HUDEP-2 (cell line): ENCODE measurements at regions not wholly inside any gene's neighbourhood (a gene's known extent, or its start where the extent isn't known, plus 50 kb on each side); places are given as distances from the start of the nearest gene placed in this dataset.
"Not testable (repeated sequence)": the region's sequence is repeated elsewhere in the genome, so short reads cannot be mapped to it uniquely, and the experiment has no call there.

Source experiments
- DNase-seq, 76 experiments: peaks; one replicate each; lab custom pipeline; 2025; ENCODE audit not compliant: unreplicated experiment in 76 of 76; lab: John Stamatoyannopoulos, UW

DNA sequence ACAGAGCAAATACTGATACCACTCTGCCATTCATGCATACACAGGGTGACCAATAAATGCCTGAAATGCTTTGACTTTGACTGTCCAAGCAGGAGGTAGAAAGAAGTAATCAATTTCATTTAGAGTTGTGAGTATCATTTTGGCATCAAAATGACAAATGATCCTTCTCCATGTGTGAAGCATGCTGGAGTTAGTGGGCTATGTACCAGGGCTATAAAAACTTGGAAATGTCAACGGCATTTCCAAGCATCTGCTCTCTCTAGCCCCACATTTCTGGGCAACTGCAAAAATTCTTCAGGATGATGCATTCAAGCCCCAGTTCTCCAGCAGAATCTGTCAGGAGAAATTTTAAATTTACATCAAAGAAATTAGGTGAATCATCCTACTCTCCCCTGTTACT is 208.4 kb upstream of the PTBP2 start:
- DNase-seq: no peak

DNA sequence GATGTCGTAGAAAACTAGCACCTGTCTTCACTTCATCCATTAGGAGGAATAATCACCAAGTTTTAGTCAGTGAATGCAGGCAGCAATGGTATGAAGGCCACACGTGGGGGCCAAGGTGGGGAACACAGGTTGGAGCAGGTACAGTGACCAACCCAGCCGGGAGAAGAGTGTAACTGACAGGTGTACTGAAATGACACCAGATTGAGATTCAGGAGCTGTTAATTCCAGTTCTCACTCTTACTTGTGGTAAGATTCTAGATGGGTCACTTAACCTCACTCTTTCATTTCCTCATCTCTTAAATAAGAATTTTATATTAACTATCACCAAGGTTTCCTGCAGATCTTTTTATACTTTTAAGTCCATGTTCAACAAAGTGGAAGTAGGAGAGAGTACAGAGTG is 206.2 kb upstream of the PTBP2 start:
- DNase-seq: no peak

DNA sequence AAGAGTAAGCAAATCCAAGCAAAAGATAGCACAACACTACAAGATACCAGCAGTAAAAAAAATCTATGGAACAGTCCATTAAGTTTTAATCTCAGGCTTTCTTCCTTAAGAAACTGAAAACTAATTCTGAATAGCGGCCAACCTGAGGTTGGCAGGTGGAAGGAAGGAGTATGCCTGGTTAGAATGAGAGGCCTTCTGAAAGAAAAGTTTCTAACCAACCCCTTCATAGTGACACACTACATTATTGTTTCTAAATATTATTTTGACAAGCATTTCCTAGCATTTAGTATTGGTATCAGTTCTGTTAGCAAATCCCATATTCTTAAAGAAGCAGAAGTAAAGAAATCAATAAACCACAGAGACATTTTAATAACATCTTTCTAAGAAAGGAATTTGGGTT is 205.7 kb upstream of the PTBP2 start:
- DNase-seq: no peak

DNA sequence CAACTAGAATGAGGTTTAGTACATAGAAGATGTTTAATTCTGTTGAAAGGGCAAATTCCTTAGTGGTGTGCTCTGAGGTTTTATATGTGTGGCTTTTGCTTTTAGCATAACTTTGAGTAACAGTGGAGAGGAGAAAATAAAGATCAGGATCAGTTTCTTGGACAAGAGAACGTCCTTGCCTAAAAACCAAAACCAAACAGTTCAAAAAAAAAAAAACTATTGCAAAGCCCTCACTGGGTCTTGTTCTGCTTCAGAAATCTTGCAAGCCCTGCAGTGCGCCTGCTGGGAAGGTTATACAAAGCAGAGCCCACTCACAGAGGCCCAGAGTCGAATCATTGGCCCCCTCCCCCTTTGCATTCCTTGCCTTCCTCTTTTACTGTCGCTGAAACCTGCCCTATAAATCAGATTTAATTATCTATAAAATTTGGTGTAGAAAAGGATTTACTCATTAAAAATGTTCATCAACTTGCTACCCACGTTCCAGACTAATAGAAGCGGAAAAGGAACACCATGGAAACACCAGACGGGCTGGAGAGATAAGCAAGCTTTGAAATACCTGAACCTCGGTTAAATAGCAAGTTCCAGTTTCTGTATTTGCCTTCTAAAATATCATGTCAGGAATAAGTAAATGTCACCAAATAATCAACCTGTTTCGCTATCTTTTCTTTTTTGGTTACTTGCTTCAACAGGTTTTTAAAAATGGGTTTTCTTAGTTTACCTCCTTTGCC is 201.6 kb upstream of the PTBP2 start:
- DNase-seq: no peak

DNA sequence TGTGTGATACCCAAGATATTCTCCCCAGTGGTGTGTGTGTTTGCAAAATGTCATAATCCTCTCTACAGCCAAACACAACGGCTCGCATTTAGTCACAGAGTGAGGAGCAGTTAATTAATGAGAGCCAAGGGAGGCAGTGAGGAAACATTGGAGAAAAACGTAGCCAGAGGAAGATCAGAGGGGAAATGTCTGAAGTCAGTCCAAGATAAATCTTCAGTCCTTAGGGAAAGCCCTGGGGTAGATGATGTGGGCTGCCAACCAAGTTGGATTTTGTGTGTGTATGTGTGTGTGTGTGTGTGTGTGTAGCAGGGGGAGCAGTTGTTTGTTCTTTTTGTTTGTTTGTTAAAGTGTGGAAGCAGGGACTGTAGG is 201.0 kb upstream of the PTBP2 start:
- no peak for DNase-seq

- no peak for DNase-seq
These were observed 200.6 kb upstream of the PTBP2 start for GRCh38 chr1:96521010-96521409.

DNA sequence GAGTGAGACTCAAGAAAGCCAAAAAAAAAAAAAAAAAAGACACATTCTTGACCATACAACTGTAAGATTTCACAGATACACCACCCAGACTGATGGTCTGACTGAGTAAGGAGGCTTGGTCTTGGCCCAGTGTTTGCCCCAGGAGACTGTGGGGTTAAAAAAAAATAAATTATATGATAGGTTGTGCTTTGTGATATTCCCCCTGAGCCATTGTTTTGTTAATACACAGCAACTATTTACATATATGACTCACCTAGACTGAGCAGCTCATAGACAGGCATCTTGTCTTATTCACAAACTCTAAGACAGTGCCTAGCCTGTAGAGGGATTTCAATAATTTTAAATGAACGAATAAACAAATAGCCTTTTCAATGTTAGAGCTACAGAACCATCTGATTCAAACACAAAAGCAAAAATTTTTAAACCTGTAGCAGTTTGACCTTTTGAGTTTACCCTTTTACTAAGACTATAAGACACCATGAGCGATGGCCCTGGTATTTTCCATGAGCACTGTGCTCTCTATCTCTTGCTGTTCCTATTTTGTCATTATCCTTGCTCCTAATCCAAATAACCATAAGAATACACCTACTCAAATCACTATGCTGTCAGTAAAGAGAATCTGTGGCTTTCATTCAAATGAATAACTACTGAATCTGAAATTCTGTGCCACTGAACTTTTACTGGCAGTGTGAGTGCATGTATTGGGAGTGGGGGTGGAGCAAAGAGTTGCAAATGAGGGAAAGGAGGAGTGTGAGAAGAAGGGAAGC is 199.4 kb upstream of the PTBP2 start:
- DNase-seq: no peak

DNA sequence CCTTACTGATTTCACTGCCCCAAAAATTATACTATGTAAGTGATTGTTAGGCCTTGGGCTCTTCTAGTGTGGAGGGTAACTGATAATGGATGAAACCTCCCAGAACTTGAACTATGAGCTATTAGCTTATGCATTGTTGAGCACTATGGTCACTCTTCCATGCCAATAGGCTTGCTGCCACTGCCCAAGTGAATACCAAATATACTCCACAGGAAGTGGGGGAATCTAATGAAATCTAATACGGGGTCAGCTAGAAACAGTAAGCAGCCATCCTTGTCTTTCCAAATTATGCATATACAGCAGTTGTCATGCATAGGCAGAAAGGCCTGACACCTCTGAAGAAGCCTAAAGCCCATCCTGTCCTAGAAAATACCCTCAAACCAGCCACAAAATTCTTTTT is 198.7 kb upstream of the PTBP2 start:
- no peak for DNase-seq

- no peak for DNase-seq
These were observed 197.5 kb upstream of the PTBP2 start for GRCh38 chr1:96524100-96524499.

DNA sequence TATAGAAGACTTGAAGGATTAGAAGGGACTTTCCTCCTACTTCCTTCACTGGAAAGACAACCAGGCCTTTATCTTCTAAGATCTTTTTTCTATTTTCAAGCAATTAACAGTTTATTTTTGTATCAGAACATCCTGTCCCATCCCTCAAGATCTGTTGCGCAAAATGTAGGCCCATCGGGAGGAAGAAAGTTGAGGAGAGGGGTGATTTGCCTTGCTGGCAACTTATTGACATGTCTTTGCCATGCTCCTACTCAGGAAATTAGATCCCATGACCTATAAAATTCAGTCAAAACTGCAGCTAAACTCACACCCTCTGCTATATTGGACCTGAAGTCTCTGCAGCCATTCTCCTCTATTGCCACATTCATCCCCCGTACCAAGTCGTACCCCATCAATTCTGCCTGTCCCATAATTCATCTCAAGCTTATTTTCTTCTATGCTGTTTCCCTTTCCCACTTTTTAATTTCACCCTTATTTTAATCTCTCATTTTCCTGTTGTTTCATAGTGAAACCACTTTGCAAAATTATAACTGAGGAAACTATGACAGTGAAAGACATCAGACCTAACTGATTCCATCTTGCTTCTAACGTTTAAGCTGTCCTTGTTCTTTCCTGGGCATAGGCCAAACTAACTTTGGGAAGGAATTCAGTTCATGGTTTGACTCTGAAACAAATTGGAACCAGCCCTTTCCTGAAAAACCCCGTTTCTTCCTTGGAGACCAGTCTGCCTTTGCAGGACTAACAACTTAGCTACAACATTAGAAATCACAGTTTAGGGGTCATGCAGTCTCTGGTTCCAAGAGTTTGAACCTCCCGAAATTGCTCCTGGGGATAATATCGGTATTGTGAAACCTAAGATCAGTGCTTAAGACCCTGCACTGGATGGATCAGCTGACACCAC is 195.7 kb upstream of the PTBP2 start:
- no peak for DNase-seq

GRCh38 chr1:96528672-96529071 is 192.9 kb upstream of the PTBP2 start:
- not testable (repeated sequence) for DNase-seq

- no peak for DNase-seq
These were observed 187.8 kb upstream of the PTBP2 start for GRCh38 chr1:96533820-96534219.

DNA sequence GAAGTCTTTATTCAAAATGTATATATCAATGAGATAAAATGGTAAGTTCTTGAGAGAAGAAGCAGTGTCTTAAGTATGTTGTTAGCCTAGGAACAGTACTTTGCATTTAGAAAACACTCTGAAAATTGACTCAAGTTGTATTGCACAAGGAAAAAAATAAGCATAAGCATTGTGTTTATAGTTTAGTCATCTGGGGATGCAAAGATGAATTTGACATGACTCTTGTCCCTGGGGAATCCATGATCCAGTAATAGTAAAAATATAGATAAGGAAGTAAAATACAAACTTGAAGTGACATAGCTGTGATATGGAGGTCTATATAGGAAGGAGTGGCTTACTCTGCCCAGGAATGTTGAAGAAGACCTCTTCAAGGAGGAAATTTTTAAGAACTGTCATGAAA is 185.0 kb upstream of the PTBP2 start:
- DNase-seq: no peak

GRCh38 chr1:96538111-96538641 is 183.4 kb upstream of the PTBP2 start:
- no peak for DNase-seq

DNA sequence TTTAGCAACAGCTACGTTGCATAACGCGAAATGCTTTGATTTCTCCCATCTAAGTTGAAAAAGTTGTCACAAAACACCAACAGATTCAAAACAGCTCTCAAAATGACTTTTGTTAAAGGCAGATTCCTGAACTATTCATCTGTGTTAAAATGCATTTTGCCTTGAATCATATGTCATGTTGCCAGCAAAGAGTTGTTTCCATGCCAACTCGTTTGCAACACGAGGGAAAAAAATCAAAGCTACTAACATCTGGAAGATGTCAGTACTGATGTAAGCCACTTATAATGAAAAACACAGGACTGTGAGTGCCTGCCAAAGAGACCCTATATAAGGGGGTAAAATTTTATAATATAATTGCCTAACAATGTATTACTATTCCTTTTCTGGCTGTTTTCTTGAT is 182.7 kb upstream of the PTBP2 start:
- no peak for DNase-seq

DNA sequence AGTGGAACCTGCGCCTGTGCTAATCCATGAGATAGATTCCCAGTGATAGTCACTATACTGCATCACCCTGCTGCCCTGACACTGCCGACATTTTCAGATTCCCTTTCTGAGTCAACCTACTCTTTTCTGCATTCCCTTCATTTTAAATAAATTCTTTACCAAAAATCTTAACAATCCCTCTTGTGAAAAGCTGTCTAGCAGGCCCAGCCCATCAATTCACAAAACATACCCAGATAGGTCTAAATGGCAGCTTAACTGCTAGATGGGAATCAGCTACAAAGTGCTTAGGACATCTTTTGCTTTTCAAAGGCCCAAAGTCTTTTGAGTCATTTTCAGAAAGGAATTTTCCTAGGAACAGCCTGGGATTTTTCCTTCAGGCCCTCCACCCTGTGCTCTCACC is 180.1 kb upstream of the PTBP2 start:
- DNase-seq: no peak

DNA sequence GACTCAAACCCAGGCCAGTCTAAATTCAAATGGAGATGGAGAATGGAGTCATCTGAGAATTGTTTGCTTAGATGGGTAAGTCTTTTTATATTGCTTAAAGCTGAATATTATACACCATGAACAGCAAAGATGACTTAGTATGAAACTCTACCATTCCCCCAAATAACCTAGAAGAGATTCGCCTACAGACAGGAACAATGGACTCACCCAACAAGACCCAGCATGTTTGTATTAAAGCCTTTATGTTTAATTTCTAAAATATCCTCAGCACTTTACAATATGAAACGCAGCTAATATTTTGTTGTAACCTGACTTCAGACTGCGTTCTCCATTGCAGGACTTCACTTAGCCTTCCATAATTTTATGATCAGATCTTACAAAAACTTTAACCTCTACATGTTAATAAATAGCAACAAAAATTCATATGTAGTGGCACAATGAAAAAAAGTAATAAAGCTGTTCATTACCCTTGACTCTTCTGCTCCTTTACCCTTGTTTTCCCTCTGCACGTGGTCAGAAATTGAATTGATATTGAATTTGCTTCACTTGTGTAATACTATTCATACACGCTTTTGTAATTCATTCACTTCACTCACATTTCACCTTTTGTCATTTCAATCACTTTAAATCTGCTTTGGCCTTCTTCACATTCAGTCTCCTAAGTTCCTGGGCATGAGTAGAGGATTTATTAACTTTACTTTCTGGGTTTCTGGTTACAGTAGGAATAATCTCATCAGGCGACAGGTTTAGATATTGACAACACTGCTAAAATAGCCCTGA is 177.3 kb upstream of the PTBP2 start:
- DNase-seq: no peak

DNA sequence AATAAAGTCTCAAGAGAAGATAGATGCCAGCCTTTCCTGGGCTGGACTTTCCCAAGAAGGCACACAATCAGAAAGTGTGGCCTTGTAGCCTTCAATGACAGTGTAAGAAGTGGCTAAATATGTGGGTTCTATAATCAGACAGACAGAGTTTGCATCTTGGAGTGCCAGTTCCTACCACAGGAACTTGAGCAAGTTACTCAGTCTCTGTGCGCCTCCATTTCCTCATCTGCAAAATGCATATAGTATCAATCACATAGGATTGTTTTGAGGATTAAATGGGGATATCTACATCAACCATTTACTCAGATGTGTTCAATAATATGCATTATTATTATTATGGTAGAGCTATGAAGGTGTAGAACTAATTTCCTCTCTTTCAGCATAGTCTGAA is 176.8 kb upstream of the PTBP2 start:
- DNase-seq: no peak

- no peak for DNase-seq
These were observed 175.5 kb upstream of the PTBP2 start for GRCh38 chr1:96545935-96546656.

DNA sequence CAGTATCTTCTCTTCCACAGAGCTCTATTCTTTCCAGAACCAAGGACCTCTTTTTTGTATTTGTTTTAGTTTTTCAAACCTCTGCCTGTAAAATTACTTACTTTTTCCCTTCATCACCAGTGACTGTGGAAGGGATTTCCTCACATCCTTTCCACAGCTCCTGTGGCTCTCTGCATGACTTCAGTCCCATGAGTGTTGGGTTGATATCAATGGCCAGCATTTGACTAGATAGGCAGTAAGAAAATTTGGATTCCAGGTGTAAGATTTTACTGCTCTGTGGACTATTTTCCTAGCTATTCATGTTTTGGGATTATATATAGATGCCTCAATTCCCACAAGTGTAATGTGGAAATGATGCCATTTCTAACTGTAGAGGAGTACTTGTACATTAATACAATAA is 171.5 kb upstream of the PTBP2 start:
- no peak for DNase-seq
